Suppressor macrophage treated with lipopolysaccharide for 1 hour (primary cell): ENCODE measurements at regions not wholly inside any gene's neighbourhood (a gene's known extent, or its start where the extent isn't known, plus 50 kb on each side); places are given as distances from the start of the nearest gene placed in this dataset.
A peak's percentile ranks its signal among the peaks of the same experiment; 100 is the strongest.
"Not testable (repeated sequence)": the region's sequence is repeated elsewhere in the genome, so short reads cannot be mapped to it uniquely, and the experiment has no call there.

Experiments
- DNase-seq, 3 donors: peaks; one replicate each; pipeline ENCODE4 v3.0.0-alpha.2; 2020 to 2022

DNA sequence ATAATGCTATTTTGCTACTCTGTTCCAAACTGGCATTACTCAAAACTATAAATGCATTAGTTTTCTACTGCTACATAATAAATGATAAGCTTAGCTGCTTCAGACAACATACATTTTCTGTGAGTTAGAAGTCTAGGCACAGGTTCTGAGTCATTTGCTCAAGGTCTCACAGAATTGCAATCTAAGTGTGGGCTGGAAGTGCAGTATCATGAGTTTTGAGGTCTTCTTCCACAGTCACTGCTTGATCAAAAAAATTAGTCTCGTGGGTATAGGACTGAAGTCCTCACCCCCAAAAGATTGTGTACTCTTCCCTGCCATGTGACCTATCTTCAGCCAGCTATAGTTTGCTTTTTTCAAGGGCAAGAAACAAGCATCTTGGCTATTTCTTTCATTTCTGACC, 676.9 kb downstream of the ADCYAP1 start:
- DNase-seq = peak in 1 of 3 donors; percentile 22

- peak; percentile 38 to 77 (median 67) for DNase-seq
Measured at GRCh38 chr18:1585881-1586488, 681.3 kb downstream of the ADCYAP1 start.

- DNase-seq = no peak
Measured at GRCh38 chr18:1593091-1593490, 688.4 kb downstream of the ADCYAP1 start.

DNA sequence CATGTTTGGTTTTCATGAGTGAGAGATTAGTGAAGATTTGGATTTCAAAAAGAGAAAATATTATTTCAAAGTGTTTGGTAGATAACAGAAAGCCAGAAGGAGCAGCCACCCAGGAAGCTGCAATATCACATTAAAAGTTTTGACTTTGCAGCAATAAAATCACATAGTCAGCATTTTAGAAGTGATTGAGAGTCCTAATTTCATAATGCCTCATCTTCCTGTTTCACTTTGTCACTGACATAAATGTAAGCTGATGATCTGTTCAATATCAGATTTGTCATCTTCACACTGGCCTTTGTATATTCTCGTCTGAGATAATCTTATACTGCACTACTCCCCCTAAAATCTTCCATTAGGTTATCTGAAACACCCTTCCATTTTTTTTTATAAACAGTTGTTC, 690.5 kb downstream of the ADCYAP1 start:
- DNase-seq = peak; percentile 20 to 76 (median 64)

GRCh38 chr18:1599196-1599595, 694.5 kb downstream of the ADCYAP1 start:
- DNase-seq = no peak

DNA sequence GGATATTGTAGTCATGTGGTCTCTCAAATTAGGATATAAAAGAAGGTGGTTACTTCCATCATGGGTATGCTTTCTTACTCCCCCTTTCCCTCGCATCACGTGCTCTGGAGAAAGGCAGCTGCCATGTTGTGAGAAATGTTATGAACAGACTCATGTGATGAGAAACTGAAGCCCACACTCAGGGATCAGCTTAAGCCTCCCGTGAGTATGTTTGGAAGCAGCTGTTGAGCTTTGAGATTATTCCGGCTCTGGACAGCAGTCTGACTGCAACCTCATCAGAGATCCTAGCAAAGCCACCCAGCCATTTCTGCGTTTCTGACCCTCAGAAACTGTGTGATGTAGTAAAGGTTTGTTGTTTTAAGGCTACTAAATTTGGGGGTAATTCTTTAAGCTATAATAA, 700.1 kb downstream of the ADCYAP1 start:
- DNase-seq = no peak

DNA sequence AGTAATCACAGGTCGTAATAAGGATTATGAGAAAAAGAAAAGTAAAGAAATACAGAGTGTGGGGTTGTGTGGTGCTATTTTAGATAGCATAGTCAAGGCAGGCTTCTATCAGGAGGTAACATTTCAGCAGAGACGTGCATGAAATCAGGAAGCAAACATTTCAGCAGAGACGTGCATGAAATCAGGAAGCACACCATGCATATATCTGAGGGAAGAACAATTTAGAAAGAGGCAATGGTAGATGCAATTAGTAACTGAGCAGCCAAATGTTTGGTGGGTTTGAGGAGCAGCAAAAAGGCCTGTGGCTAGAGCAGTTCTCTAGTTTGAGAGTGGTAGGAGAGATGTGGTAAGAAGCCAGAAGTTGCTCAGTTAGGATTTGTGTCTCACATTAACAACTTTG, 713.7 kb downstream of the ADCYAP1 start:
- DNase-seq = no peak

DNA sequence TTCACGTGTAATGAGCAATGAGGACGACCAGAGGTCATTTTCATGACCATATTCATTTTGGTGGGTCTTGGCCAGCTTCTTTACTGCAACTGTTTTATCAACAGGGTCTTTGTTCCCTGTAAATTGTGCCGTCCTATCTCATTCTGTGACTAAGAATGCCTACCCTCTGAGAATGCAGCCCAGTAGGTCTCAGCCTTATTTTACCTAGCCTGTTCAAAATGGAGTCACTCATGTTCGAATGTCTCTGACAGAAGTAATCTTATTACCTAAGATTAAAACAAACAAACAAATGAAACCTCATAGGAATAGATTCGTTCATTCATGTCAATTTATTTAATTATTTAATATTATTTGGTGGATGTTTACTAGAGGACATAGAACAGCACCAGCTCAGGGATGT, 714.8 kb downstream of the ADCYAP1 start:
- no peak for DNase-seq

DNA sequence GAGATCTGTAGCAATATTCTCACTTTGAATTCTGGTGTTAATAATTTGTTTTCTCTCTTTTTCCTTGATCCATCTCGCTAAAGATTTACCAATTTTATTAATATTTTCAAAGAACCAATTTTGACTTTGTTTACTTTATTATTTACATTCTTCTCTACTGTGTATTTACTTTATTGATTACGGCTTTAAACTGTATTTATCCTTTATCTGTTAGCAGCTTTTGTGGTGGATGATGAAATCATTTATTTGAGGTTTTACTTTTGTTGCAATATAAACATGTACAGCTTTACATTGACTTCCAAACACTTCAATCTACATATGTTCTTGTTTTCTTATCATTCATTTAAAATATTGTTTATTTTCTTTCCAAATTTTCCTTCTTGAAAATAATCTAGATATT, 719.9 kb downstream of the ADCYAP1 start:
- no peak for DNase-seq

DNA sequence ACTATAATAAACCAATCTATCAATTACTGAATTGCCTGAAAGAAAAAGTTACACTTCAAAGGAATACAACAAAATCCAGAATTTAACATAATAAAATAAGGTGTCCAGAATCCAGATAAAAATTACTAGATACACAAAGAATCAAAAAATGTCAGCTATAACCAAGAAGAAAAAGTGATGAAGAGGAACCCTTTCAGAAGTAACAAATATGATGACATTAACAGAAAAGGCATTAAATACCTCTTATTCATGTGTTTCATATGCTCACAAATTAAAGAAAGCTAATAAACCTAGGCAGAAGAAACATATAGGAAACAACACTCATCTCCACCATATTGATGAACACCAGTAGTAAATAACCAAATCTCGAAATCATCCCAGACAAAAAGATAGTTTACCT, 722.8 kb downstream of the ADCYAP1 start:
- no peak for DNase-seq

GRCh38 chr18:1648712-1649111, 744.0 kb downstream of the ADCYAP1 start:
- peak; percentile 61 to 83 (median 81) for DNase-seq

DNA sequence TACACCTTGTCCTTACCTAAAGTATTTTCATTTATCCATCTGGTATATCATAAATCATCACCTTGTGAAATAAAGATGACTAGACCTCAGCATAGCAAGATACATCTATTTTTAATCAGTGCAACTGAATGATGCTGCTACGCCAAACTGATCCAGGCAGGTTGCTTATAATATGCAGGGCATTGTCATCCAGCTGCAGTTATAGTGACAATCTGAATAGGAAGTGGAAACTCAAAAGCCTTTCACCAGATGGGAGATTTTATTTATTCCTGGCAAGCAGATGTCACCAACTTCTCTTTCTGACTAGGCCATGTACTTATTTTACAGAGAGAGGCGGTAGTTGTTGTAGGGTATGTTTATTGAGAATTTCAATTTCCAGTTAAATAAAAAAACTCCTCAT, 747.3 kb downstream of the ADCYAP1 start:
- peak in 1 of 3 donors; percentile 22 for DNase-seq

DNA sequence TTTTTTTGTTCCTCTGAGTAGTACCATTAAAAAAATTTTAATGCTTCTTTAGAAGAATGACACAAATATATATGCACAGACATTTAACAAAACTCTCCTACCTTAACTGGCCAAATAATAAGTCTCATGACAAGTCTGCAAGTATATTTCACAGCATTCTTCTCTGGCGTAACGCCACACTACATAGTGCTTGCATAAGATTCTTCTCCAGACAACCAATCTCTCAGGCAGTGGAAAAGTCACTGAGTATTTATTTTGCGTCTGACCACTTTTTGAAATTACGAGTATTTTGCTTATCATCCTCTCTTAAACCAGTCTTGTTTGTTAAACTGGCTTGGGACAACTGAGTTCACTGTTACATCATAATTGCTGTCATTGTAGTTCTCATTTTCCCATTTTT, 749.2 kb downstream of the ADCYAP1 start:
- DNase-seq = no peak

DNA sequence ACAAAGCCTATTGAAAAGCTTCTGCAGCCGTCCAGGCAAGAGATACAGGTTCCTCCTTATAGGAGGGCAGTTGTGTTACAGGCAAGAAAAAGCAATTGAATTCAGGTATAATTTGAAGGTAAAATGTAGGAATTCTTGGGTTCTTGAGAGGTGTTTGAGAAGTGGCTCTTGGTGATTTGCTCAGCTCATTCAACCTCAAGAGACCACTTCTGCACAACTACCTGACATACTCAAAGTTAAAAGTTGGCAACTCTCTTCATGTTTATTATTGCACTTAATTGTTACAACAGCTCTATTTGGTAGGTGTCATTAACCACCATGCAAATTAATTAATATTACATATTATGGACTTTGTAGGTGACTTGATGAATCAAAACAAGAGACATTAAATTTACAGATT, 753.2 kb downstream of the ADCYAP1 start:
- no peak for DNase-seq

DNA sequence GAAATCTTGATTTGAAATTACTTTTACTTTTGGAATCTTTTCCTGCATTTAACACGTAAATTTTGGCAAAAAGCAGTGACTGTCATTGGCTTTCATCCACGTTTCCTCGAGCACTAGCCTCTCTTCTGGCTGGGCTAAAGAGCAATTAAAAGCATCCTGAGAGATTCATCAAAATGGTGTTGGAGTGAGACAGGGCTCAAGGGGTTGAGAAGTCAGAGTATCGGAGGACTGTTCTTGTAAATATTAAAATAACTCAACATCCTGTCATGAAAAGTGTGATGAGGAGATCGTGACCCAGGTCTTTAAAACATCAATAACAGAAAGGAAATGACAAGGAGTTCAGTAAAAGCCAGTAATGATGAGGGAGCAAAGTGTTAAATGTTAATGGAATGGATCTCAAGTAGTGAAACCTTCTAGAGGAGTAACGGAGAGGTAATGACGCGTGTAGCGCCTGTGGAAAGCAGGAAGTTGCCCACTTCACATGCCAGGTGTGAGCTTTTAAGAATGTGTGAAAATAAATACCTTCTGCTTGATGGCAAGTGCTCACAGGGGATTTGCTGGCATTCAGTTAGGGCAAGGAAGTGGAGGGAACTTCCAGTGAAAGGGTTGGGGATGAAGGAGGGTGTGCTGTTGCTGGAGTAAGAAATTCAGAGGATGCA, 754.4 kb downstream of the ADCYAP1 start:
- DNase-seq = no peak

- peak; percentile 78 to 88 (median 84) for DNase-seq
Measured at GRCh38 chr18:1663879-1664705, 759.4 kb downstream of the ADCYAP1 start.

GRCh38 chr18:1665079-1665478, 760.4 kb downstream of the ADCYAP1 start:
- no peak for DNase-seq

- no peak for DNase-seq
Measured at GRCh38 chr18:1668279-1668678, 763.6 kb downstream of the ADCYAP1 start.

- DNase-seq = not testable (repeated sequence)
Measured at GRCh38 chr18:1671710-1672109, 767.0 kb downstream of the ADCYAP1 start.

- DNase-seq = no peak
Measured at GRCh38 chr18:1676387-1676786, 771.7 kb downstream of the ADCYAP1 start.

DNA sequence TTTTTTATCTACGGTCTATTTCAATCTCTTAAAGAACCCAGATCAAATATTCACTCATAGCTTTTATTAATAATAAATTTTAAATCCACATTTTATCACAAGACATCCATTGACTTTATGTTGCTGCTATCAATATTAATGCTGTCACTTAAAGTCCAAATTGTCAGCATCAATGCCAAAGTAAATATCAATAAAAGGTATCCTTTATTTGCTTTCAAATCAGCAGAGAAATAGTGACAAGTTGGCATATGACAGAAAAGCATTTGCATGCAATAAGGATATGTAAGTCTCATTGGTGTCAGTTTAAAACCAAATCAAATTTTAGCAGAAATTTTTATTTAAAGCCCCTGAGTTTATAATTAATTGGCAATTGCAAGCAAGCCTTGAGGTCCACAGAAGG, 775.4 kb downstream of the ADCYAP1 start:
- DNase-seq = no peak

DNA sequence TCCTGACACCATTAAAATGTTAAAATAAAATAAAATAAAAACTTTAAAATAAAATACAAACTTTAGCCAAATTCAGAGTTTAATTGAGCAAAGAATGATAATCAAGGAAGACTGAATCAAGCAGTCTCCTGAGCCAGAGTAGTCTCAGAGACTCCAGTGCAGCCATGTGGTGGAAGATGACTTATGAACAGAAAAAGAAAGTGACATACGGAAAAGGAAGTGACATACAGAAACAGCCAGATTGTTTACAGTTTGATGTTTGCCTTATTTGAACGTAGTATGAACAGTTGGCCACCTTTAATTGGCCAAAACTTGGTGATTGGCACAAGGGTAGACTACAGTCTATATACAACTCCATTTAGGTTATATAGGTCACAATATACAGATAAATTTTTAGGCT, 787.2 kb downstream of the ADCYAP1 start:
- no peak for DNase-seq

DNA sequence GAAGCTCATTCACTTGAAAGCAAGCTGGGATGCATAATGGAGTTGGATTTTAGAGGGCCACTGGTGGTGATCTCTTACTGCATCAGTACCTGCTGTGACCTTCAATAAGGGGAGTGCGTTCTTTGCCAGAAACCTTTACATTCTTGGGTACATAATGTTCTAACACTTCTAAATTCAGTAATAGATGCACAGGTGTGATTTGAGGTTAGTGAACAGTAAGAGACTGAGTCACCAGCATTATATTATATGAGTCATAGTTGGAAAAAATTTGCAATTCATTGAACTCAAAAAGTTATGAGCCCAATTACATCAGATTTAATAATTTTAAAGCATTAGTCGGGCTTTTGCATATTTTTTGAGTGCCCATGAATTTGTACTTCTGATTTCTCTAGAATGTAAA, 803.3 kb downstream of the ADCYAP1 start:
- DNase-seq = no peak

GRCh38 chr18:1710114-1710513, 805.4 kb downstream of the ADCYAP1 start:
- no peak for DNase-seq
